GM23338 (cell line): ENCODE measurements at regions not wholly inside any gene's neighbourhood (a gene's known extent, or its start where the extent isn't known, plus 50 kb on each side); places are given as distances from the start of the nearest gene placed in this dataset.

Source experiments
- ATAC-seq: fragments of 200-7000 bp; cut with Tn5 transposase; 3 replicates; pipeline ENCODE4 v1.9.1; 2020
- DNase-seq: peaks from one replicate; pipeline ENCODE4 v3.0.0-alpha.2; 2015; ENCODE audit warnings: low spot score
- H2AFZ ChIP-seq: fragments of 200-600 bp; sonication (generic); 2 replicates; pipeline ENCODE4 v1.8.0; 2016; ENCODE audit warnings: antibody characterized with exemption, mild to moderate bottlenecking, moderate library complexity
- H3F3A ChIP-seq: fragments of 200-600 bp; sonication (generic); replicated peaks from 2 replicates; pipeline ENCODE4 v1.8.0; 2017; ENCODE audit warnings: antibody characterized with exemption, mixed run types, low read depth
- H3K27ac ChIP-seq: fragments of 200-600 bp; sonication (generic); 2 replicates; pipeline ENCODE4 v1.6.1; 2016; ENCODE audit warnings: low read depth
- H3K27me3 ChIP-seq: fragments of 200-600 bp; sonication (generic); 2 replicates; pipeline ENCODE4 v1.8.0; 2016; ENCODE audit warnings: mild to moderate bottlenecking, mixed run types, moderate library complexity; ENCODE audit not compliant: insufficient read depth
- H3K36me3 ChIP-seq: fragments of 200-600 bp; sonication (generic); 2 replicates; pipeline ENCODE4 v1.8.0; 2016; ENCODE audit warnings: mild to moderate bottlenecking; ENCODE audit not compliant: insufficient read depth
- H3K4me1 ChIP-seq: fragments of 200-600 bp; sonication (generic); 2 replicates; pipeline ENCODE4 v1.8.0; 2016; ENCODE audit warnings: mild to moderate bottlenecking, moderate library complexity; ENCODE audit not compliant: insufficient read depth
- H3K4me2 ChIP-seq: fragments of 200-600 bp; sonication (generic); 2 replicates; pipeline ENCODE4 v1.7.1; 2017; ENCODE audit warnings: mixed run types
- H3K4me3 ChIP-seq: fragments of 200-600 bp; sonication (generic); 2 replicates; pipeline ENCODE4 v1.6.1; 2016; ENCODE audit warnings: mixed run types
- H3K79me2 ChIP-seq: fragments of 200-600 bp; sonication (generic); replicated peaks from 2 replicates; pipeline ENCODE4 v1.8.0; 2017; ENCODE audit warnings: mild to moderate bottlenecking; ENCODE audit not compliant: insufficient read depth
- H3K9me2 ChIP-seq: fragments of 200-600 bp; sonication (generic); 2 replicates; pipeline ENCODE4 v1.8.0; 2017; ENCODE audit not compliant: insufficient read depth
- H4K20me1 ChIP-seq: fragments of 200-600 bp; sonication (generic); replicated peaks from 2 replicates; pipeline ENCODE4 v1.8.0; 2017; ENCODE audit warnings: mild to moderate bottlenecking; ENCODE audit not compliant: insufficient read depth
- H3K27ac Mint-ChIP-seq: 2 replicates; pipeline ENCODE4 v1.8.0; 2020; ENCODE audit warnings: inconsistent platforms, mild to moderate bottlenecking, moderate library complexity, mixed read lengths
- H3K27me3 Mint-ChIP-seq: 3 replicates; pipeline ENCODE4 v1.8.0; 2022; ENCODE audit warnings: low read depth, mild to moderate bottlenecking, moderate library complexity, mixed read lengths, inconsistent platforms; ENCODE audit not compliant: insufficient read depth, poor library complexity
- H3K36me3 Mint-ChIP-seq: 3 replicates; pipeline ENCODE4 v1.8.0; 2021; ENCODE audit warnings: low read depth, mild to moderate bottlenecking, inconsistent platforms, moderate library complexity, mixed read lengths
- H3K4me1 Mint-ChIP-seq: 3 replicates; pipeline ENCODE4 v1.8.0; 2020; ENCODE audit warnings: mild to moderate bottlenecking, inconsistent platforms, mixed read lengths
- H3K4me3 Mint-ChIP-seq: 3 replicates; pipeline ENCODE4 v1.8.0; 2021; ENCODE audit warnings: moderate library complexity, mild to moderate bottlenecking, inconsistent platforms, mixed read lengths
- H3K9me3 Mint-ChIP-seq: 3 replicates; pipeline ENCODE4 v1.8.0; 2020; ENCODE audit warnings: moderate library complexity, mild to moderate bottlenecking, inconsistent platforms, mixed read lengths
- CREB1 ChIP-seq: fragments of 250-450 bp; sonication (Bioruptor Pico); IDR thresholded peaks from 2 replicates; pipeline ENCODE4 v1.5.0; 2020; ENCODE audit warnings: low read depth, mild to moderate bottlenecking, moderate library complexity
- EZH2 ChIP-seq: fragments of 200-600 bp; sonication (generic); IDR thresholded peaks from one replicate; pipeline ENCODE4 v1.8.0; 2017; ENCODE audit warnings: antibody characterized with exemption, mild to moderate bottlenecking, low read depth; ENCODE audit not compliant: unreplicated experiment
- EZH2phosphoT487 ChIP-seq: fragments of 200-600 bp; sonication (generic); IDR thresholded peaks from one replicate; pipeline ENCODE4 v1.8.1; 2018; ENCODE audit warnings: antibody characterized with exemption; ENCODE audit not compliant: unreplicated experiment
- JUNB ChIP-seq: IDR thresholded peaks from one replicate; pipeline ENCODE4 v1.6.1; 2016; ENCODE audit warnings: antibody characterized with exemption; ENCODE audit not compliant: unreplicated experiment
- NANOG ChIP-seq: IDR thresholded peaks from 2 replicates; pipeline ENCODE4 v1.6.1; 2016; ENCODE audit warnings: antibody characterized with exemption, borderline replicate concordance
- POLR2AphosphoS5 ChIP-seq: IDR thresholded peaks from 2 replicates; pipeline ENCODE4 v1.6.1; 2016; ENCODE audit warnings: antibody characterized with exemption, low read depth
- STAT1 ChIP-seq: IDR thresholded peaks from one replicate; pipeline ENCODE4 v1.6.1; 2016; ENCODE audit warnings: antibody characterized with exemption; ENCODE audit not compliant: unreplicated experiment
- ZNF114 ChIP-seq: fragments of 250-450 bp; sonication (Bioruptor Pico); IDR thresholded peaks from 2 replicates; pipeline ENCODE4 v1.5.0; 2020; ENCODE audit warnings: mild to moderate bottlenecking, moderate library complexity
- ZNF331 ChIP-seq: fragments of 250-450 bp; sonication (Bioruptor Pico); IDR thresholded peaks from 2 replicates; pipeline ENCODE4 v1.5.0; 2020; ENCODE audit warnings: low read depth, mild to moderate bottlenecking, moderate library complexity
- TF ChIP-seq, protein P1 (sequence below): fragments of 250-450 bp; sonication (Bioruptor Pico); IDR thresholded peaks from 2 replicates; pipeline ENCODE4 v1.5.0; 2020; ENCODE audit warnings: mild to moderate bottlenecking, moderate library complexity
- TF ChIP-seq, protein P2 (sequence below): IDR thresholded peaks from one replicate; pipeline ENCODE4 v1.6.1; 2018; ENCODE audit warnings: antibody characterized with exemption; ENCODE audit not compliant: unreplicated experiment
- TF ChIP-seq, protein P3 (sequence below), 2 experiments: fragments of 200-600 bp in 1 of 2; sonication (generic) in 1 of 2; conservative IDR thresholded peaks; 2 replicates each; pipeline versions ENCODE4 v1.5.1 to v1.6.1; 2016 to 2017; ENCODE audit warnings: antibody characterized with exemption in 2 of 2, low read depth in 2 of 2, mild to moderate bottlenecking in 2 of 2, moderate library complexity in 1 of 2
- TF ChIP-seq, protein P4 (sequence below): IDR thresholded peaks from 2 replicates; pipeline ENCODE4 v1.6.1; 2016; ENCODE audit warnings: antibody characterized with exemption

DNA sequence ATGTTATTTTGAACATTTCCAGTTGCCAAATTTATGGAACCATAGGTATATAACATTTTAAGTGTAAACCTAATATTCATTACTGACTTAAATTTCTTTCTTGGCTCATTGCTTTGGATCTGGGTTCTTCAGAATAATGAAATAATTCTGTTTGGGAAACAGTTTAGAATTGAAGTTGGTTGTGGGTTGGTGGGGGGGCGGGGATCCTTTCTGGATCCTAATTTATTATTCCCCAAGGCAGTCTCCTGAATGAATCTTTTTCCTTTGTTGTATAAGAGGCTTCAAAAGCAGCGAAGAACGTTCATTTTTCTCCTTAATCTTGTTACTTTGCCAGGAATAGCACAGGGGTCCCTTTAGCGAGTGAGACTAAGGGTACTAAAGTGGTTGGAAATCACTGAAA is 325.5 kb downstream of the FOXG1 start:
- Mint-ChIP-seq H3K36me3 (no peaks in the 10 kb centered on the region), H3K9me3 (no peaks in the 10 kb centered on the region), H3K4me3 (no peak overlapping the region), H3K4me1 (no peaks in the 10 kb centered on the region), H3K27ac (no peak overlapping the region), H3K27me3 (no peaks in the 10 kb centered on the region)
- Histone ChIP-seq H3K79me2 (no peaks in the 10 kb centered on the region), H3K27ac (no peak overlapping the region), H4K20me1 (0 out of 2 replicates have a peak, but pooled peaks cover 2% of the 10 kb centered on the region), H3K27me3 (no peaks in the 10 kb centered on the region), H3F3A (no peaks in the 10 kb centered on the region), H2AFZ (peak overlapping the region; percentile 25; the same call in 1 of the 2 replicates), H3K4me2 (no peak overlapping the region), H3K4me3 (no peak overlapping the region), H3K36me3 (no peaks in the 10 kb centered on the region), H3K4me1 (no peaks in the 10 kb centered on the region), H3K9me2 (no peaks in the 10 kb centered on the region)
- DNase-seq (no peak), ATAC-seq (no peak)
- TF ChIP-seq, protein P1, sequence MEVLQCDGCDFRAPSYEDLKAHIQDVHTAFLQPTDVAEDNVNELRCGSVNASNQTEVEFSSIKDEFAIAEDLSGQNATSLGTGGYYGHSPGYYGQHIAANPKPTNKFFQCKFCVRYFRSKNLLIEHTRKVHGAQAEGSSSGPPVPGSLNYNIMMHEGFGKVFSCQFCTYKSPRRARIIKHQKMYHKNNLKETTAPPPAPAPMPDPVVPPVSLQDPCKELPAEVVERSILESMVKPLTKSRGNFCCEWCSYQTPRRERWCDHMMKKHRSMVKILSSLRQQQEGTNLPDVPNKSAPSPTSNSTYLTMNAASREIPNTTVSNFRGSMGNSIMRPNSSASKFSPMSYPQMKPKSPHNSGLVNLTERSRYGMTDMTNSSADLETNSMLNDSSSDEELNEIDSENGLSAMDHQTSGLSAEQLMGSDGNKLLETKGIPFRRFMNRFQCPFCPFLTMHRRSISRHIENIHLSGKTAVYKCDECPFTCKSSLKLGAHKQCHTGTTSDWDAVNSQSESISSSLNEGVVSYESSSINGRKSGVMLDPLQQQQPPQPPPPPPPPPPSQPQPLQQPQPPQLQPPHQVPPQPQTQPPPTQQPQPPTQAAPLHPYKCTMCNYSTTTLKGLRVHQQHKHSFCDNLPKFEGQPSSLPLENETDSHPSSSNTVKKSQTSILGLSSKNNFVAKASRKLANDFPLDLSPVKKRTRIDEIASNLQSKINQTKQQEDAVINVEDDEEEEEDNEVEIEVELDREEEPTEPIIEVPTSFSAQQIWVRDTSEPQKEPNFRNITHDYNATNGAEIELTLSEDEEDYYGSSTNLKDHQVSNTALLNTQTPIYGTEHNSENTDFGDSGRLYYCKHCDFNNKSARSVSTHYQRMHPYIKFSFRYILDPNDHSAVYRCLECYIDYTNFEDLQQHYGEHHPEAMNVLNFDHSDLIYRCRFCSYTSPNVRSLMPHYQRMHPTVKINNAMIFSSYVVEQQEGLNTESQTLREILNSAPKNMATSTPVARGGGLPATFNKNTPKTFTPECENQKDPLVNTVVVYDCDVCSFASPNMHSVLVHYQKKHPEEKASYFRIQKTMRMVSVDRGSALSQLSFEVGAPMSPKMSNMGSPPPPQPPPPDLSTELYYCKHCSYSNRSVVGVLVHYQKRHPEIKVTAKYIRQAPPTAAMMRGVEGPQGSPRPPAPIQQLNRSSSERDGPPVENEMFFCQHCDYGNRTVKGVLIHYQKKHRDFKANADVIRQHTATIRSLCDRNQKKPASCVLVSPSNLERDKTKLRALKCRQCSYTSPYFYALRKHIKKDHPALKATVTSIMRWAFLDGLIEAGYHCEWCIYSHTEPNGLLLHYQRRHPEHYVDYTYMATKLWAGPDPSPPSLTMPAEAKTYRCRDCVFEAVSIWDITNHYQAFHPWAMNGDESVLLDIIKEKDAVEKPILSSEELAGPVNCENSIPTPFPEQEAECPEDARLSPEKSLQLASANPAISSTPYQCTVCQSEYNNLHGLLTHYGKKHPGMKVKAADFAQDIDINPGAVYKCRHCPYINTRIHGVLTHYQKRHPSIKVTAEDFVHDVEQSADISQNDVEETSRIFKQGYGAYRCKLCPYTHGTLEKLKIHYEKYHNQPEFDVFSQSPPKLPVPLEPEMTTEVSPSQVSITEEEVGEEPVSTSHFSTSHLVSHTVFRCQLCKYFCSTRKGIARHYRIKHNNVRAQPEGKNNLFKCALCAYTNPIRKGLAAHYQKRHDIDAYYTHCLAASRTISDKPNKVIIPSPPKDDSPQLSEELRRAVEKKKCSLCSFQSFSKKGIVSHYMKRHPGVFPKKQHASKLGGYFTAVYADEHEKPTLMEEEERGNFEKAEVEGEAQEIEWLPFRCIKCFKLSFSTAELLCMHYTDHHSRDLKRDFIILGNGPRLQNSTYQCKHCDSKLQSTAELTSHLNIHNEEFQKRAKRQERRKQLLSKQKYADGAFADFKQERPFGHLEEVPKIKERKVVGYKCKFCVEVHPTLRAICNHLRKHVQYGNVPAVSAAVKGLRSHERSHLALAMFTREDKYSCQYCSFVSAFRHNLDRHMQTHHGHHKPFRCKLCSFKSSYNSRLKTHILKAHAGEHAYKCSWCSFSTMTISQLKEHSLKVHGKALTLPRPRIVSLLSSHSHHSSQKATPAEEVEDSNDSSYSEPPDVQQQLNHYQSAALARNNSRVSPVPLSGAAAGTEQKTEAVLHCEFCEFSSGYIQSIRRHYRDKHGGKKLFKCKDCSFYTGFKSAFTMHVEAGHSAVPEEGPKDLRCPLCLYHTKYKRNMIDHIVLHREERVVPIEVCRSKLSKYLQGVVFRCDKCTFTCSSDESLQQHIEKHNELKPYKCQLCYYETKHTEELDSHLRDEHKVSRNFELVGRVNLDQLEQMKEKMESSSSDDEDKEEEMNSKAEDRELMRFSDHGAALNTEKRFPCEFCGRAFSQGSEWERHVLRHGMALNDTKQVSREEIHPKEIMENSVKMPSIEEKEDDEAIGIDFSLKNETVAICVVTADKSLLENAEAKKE (CRISPR knock-in tag) = no peak
- TF ChIP-seq, protein P2, sequence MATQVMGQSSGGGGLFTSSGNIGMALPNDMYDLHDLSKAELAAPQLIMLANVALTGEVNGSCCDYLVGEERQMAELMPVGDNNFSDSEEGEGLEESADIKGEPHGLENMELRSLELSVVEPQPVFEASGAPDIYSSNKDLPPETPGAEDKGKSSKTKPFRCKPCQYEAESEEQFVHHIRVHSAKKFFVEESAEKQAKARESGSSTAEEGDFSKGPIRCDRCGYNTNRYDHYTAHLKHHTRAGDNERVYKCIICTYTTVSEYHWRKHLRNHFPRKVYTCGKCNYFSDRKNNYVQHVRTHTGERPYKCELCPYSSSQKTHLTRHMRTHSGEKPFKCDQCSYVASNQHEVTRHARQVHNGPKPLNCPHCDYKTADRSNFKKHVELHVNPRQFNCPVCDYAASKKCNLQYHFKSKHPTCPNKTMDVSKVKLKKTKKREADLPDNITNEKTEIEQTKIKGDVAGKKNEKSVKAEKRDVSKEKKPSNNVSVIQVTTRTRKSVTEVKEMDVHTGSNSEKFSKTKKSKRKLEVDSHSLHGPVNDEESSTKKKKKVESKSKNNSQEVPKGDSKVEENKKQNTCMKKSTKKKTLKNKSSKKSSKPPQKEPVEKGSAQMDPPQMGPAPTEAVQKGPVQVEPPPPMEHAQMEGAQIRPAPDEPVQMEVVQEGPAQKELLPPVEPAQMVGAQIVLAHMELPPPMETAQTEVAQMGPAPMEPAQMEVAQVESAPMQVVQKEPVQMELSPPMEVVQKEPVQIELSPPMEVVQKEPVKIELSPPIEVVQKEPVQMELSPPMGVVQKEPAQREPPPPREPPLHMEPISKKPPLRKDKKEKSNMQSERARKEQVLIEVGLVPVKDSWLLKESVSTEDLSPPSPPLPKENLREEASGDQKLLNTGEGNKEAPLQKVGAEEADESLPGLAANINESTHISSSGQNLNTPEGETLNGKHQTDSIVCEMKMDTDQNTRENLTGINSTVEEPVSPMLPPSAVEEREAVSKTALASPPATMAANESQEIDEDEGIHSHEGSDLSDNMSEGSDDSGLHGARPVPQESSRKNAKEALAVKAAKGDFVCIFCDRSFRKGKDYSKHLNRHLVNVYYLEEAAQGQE = no peak
- TF ChIP-seq EZH2phosphoT487 (no peak), JUNB (no peak), ZNF331 (CRISPR knock-in tag) (no peak), NANOG (no peak), POLR2AphosphoS5 (no peak), EZH2 (no peak), STAT1 (no peak), CREB1 (CRISPR knock-in tag) (no peak), ZNF114 (CRISPR knock-in tag) (no peak)
- TF ChIP-seq, protein P3, sequence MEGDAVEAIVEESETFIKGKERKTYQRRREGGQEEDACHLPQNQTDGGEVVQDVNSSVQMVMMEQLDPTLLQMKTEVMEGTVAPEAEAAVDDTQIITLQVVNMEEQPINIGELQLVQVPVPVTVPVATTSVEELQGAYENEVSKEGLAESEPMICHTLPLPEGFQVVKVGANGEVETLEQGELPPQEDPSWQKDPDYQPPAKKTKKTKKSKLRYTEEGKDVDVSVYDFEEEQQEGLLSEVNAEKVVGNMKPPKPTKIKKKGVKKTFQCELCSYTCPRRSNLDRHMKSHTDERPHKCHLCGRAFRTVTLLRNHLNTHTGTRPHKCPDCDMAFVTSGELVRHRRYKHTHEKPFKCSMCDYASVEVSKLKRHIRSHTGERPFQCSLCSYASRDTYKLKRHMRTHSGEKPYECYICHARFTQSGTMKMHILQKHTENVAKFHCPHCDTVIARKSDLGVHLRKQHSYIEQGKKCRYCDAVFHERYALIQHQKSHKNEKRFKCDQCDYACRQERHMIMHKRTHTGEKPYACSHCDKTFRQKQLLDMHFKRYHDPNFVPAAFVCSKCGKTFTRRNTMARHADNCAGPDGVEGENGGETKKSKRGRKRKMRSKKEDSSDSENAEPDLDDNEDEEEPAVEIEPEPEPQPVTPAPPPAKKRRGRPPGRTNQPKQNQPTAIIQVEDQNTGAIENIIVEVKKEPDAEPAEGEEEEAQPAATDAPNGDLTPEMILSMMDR (conservative IDR thresholded peaks at IDR 0.05; ENCODE audit: low read depth in 2 of 2) = no peak
- TF ChIP-seq, protein P4, sequence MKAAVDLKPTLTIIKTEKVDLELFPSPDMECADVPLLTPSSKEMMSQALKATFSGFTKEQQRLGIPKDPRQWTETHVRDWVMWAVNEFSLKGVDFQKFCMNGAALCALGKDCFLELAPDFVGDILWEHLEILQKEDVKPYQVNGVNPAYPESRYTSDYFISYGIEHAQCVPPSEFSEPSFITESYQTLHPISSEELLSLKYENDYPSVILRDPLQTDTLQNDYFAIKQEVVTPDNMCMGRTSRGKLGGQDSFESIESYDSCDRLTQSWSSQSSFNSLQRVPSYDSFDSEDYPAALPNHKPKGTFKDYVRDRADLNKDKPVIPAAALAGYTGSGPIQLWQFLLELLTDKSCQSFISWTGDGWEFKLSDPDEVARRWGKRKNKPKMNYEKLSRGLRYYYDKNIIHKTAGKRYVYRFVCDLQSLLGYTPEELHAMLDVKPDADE = no peak
